ENCODE measurements at regions not wholly inside any gene's neighbourhood (a gene's known extent, or its start where the extent isn't known, plus 50 kb on each side); places are given as distances from the start of the nearest gene placed in this dataset.

GRCh38 chr4:167622481-167623240 lies 388.4 kb upstream of the SPOCK3 start:
- Histone ChIP-seq H3K27me3 (ENCODE audit: insufficient read depth, low read length) (no peaks in the 10 kb centered on the region), H3K9me3 (ENCODE audit: control insufficient read depth in 1 of 2, insufficient read depth in 1 of 2, low read depth in 1 of 2, low read length in 2 of 2) (no peaks in the 10 kb centered on the region), H2AFZ (ENCODE audit: low read depth, low read length, poor library complexity, severe bottlenecking) (peak overlapping the region; percentile 28), H3K9ac (ENCODE audit: low read length) (no peak overlapping the region), H3K4me1 (ENCODE audit: control insufficient read depth in 1 of 2, insufficient read depth in 2 of 2, low read length in 2 of 2) (no peaks in the 10 kb centered on the region), H3K4me2 (ENCODE audit: low read length) (no peak overlapping the region), H3K36me3 (ENCODE audit: control insufficient read depth in 1 of 2, insufficient read depth in 2 of 2, low read length in 2 of 2) (no peaks in the 10 kb centered on the region), H3K79me2 (ENCODE audit: insufficient read depth, low read length) (no peaks in the 10 kb centered on the region), H3K4me3 (replicated peaks in 1 of 2; ENCODE audit: low read depth in 1 of 2, low read length in 2 of 2) (no peak overlapping the region), H3K27ac (ENCODE audit: low read depth, low read length) (no peak overlapping the region), H4K20me1 (ENCODE audit: insufficient read depth) (no peaks in the 10 kb centered on the region), H3K9me2 (ENCODE audit: insufficient read depth) (no peaks in the 10 kb centered on the region)
- intact Hi-C loops (cut with micrococcal nuclease), result loop anchor here (1.0 to 5.0 kb wide), 4 partner anchors 455 to 1455 kb away; no protein-coding TSS in a partner anchor
- ChIA-PET CTCF (interaction anchor here (0.6 to 1.1 kb wide), 11 partner anchors 10 to 615 kb away, joined by 3 to 11 read pairs (median 3); no protein-coding TSS in a partner anchor), RAD21 (ENCODE audit: low non-redundant PET in 1 of 2, low total read pairs in 2 of 2, uncharacterized antibody in 2 of 2, unreplicated experiment in 2 of 2) (interaction anchor here (0.9 to 1.0 kb wide), 2 partner anchors 306 to 531 kb away, joined by 4 to 5 read pairs; no protein-coding TSS in a partner anchor), POLR2A (no interaction called here)
- BruUV-seq (replicated peaks), result no TSS peak
- peak; percentile 46 to 89 (median 84); a peak in 5 of 6 replicates for TF ChIP-seq CTCF (IDR thresholded peaks at IDR 0.05 in 2 of 3, conservative IDR thresholded peaks at IDR 0.05 in 1 of 3; ENCODE audit: borderline replicate concordance in 1 of 3, insufficient read depth in 1 of 3, low read depth in 2 of 3, low read length in 2 of 3)
- TF ChIP-seq TCF7L2 (IDR thresholded peaks at IDR 0.05; ENCODE audit: borderline replicate concordance, extremely low read depth, insufficient read depth, insufficient read length), result no peak
- TF ChIP-seq YY1 (IDR thresholded peaks at IDR 0.05; ENCODE audit: extremely low read depth, insufficient replicate concordance, low read depth, low read length), result peak; percentile 11
- peak; percentile 73 for TF ChIP-seq RAD21 (IDR thresholded peaks at IDR 0.05; ENCODE audit: low read depth)
- no peak for TF ChIP-seq JUND (IDR thresholded peaks at IDR 0.05)
- ATAC-seq, result peak; percentile 99
- DNase-seq (ENCODE audit: low read depth, low spot score), result peak; percentile 46

Data from HCT116 (cell line).